Endodermal cell (in vitro differentiated cells): ENCODE measurements at regions not wholly inside any gene's neighbourhood (a gene's known extent, or its start where the extent isn't known, plus 50 kb on each side); places are given as distances from the start of the nearest gene placed in this dataset.

Experiments
- DNase-seq: peaks from one replicate; pipeline ENCODE4 v3.0.0-alpha.2; 2017
- H3K27ac ChIP-seq: 2 replicates; pipeline ENCODE4 v1.5.1; 2013; ENCODE audit warnings: mild to moderate bottlenecking, low read depth, low read length, moderate library complexity
- H3K27me3 ChIP-seq: 2 replicates; pipeline ENCODE4 v1.6.1; 2013; ENCODE audit warnings: mild to moderate bottlenecking, low read length, moderate library complexity; ENCODE audit not compliant: insufficient read depth, control insufficient read depth, poor library complexity, severe bottlenecking
- H3K36me3 ChIP-seq: 2 replicates; pipeline ENCODE4 v1.7.0; 2013; ENCODE audit warnings: mild to moderate bottlenecking, low read length, moderate library complexity; ENCODE audit not compliant: control insufficient read depth, insufficient read depth
- H3K4me1 ChIP-seq: one replicate; pipeline ENCODE4 v1.7.0; 2013; ENCODE audit warnings: low read length; ENCODE audit not compliant: control insufficient read depth, insufficient read depth
- H3K4me3 ChIP-seq: 2 replicates; pipeline ENCODE4 v1.5.1; 2013; ENCODE audit warnings: mild to moderate bottlenecking, low read length, moderate library complexity
- H3K9ac ChIP-seq: 2 replicates; pipeline ENCODE4 v1.6.1; 2013; ENCODE audit warnings: mild to moderate bottlenecking, low read length, moderate library complexity; ENCODE audit not compliant: poor library complexity, severe bottlenecking; ENCODE audit errors: extremely low read depth
- H3K9me3 ChIP-seq: 2 replicates; pipeline ENCODE4 v1.6.1; 2013; ENCODE audit warnings: mild to moderate bottlenecking, low read length, moderate library complexity; ENCODE audit not compliant: control insufficient read depth
- H3K27ac Mint-ChIP-seq: 2 replicates; pipeline ENCODE4 v1.8.0; 2020; ENCODE audit warnings: mixed read lengths
- H3K27me3 Mint-ChIP-seq: 2 replicates; pipeline ENCODE4 v1.8.0; 2021; ENCODE audit warnings: mild to moderate bottlenecking, mixed read lengths; ENCODE audit not compliant: insufficient read depth
- H3K36me3 Mint-ChIP-seq: 2 replicates; pipeline ENCODE4 v1.8.0; 2020; ENCODE audit warnings: low read depth, mixed read lengths
- H3K4me1 Mint-ChIP-seq: 2 replicates; pipeline ENCODE4 v1.8.0; 2020; ENCODE audit warnings: mixed read lengths
- H3K4me3 Mint-ChIP-seq: 2 replicates; pipeline ENCODE4 v1.8.0; 2020; ENCODE audit warnings: mild to moderate bottlenecking, moderate library complexity, mixed read lengths
- H3K9me3 Mint-ChIP-seq: 2 replicates; pipeline ENCODE4 v1.8.0; 2020; ENCODE audit warnings: mild to moderate bottlenecking, mixed read lengths
- CTCF ChIP-seq: fragments of 200-600 bp; sonication (generic); conservative IDR thresholded peaks from 2 replicates; pipeline ENCODE4 v1.5.0; 2021; ENCODE audit warnings: antibody characterized with exemption, mild to moderate bottlenecking
- WGBS, 2 experiments: methylation state at CpG; one replicate each; pipeline versions ENCODE4 v1.1.5 to v1.1.7; 2013; ENCODE audit warnings: missing lambda C conversion rate in 2 of 2, mixed read lengths in 1 of 2; ENCODE audit not compliant: insufficient coverage in 1 of 2, insufficient read length in 1 of 2; 5-methylcytosine and 5-hydroxymethylcytosine counted together

GRCh38 chr2:118670838-118671237 is 176.6 kb downstream of the EN1 start:
- H3K9ac ChIP-seq = no peak overlapping the region
- H3K36me3 ChIP-seq = no peaks in the 10 kb centered on the region
- Mint-ChIP-seq H3K4me1 (peaks cover 7% of the 10 kb centered on the region), H3K27me3 (peaks cover 2% of the 10 kb centered on the region), H3K9me3 (no peaks in the 10 kb centered on the region), H3K36me3 (no peaks in the 10 kb centered on the region), H3K4me3 (no peak overlapping the region), H3K27ac (no peak overlapping the region)
- no peaks in the 10 kb centered on the region for H3K4me1 ChIP-seq
- no peak for TF ChIP-seq CTCF
- H3K4me3 ChIP-seq = no peak overlapping the region
- no peak overlapping the region for H3K27ac ChIP-seq
- H3K9me3 ChIP-seq = no peaks in the 10 kb centered on the region
- H3K27me3 ChIP-seq = no peaks in the 10 kb centered on the region
- WGBS, 2 experiments = 83 to 100% methylated on average over 2 to 6 of the region's 6 CpGs
- no peak for DNase-seq

- no peak for TF ChIP-seq CTCF
- peaks cover 1% of the 10 kb centered on the region for H3K4me1 Mint-ChIP-seq
- H3K27me3 ChIP-seq = no peaks in the 10 kb centered on the region
- H3K36me3 ChIP-seq = no peaks in the 10 kb centered on the region
- DNase-seq = no peak
- no peak overlapping the region for H3K9ac ChIP-seq
- H3K9me3 Mint-ChIP-seq = no peaks in the 10 kb centered on the region
- H3K4me1 ChIP-seq = no peaks in the 10 kb centered on the region
- no peak overlapping the region for H3K27ac ChIP-seq
- H3K9me3 ChIP-seq = no peaks in the 10 kb centered on the region
- no peak overlapping the region for H3K4me3 Mint-ChIP-seq
- H3K27me3 Mint-ChIP-seq = peaks cover 2% of the 10 kb centered on the region
- 96 to 100% methylated on average over 2 of the region's 2 CpGs for WGBS, 2 experiments
- no peak overlapping the region for H3K4me3 ChIP-seq
- no peaks in the 10 kb centered on the region for H3K36me3 Mint-ChIP-seq
- no peak overlapping the region for H3K27ac Mint-ChIP-seq
These were observed 177.2 kb downstream of the EN1 start for GRCh38 chr2:118670276-118670675.

- no peaks in the 10 kb centered on the region for H3K9me3 ChIP-seq
- H3K4me1 ChIP-seq = no peaks in the 10 kb centered on the region
- no peaks in the 10 kb centered on the region for H3K36me3 ChIP-seq
- TF ChIP-seq CTCF = no peak
- no peak overlapping the region for H3K9ac ChIP-seq
- Mint-ChIP-seq H3K9me3 (no peaks in the 10 kb centered on the region), H3K4me3 (no peak overlapping the region), H3K36me3 (no peaks in the 10 kb centered on the region), H3K27me3 (peaks cover 2% of the 10 kb centered on the region), H3K27ac (no peak overlapping the region), H3K4me1 (no peaks in the 10 kb centered on the region)
- DNase-seq = no peak
- H3K27me3 ChIP-seq = no peaks in the 10 kb centered on the region
- H3K4me3 ChIP-seq = no peak overlapping the region
- H3K27ac ChIP-seq = no peak overlapping the region
These were observed 177.8 kb downstream of the EN1 start for GRCh38 chr2:118669654-118670053.
